GM23248 (cell line): ENCODE measurements at regions not wholly inside any gene's neighbourhood (a gene's known extent, or its start where the extent isn't known, plus 50 kb on each side); places are given as distances from the start of the nearest gene placed in this dataset.

Experiments
- DNase-seq: peaks from one replicate; pipeline ENCODE4 v3.0.0-alpha.2; 2015
- H2AFZ ChIP-seq: fragments of 200-600 bp; sonication (generic); 2 replicates; pipeline ENCODE4 v1.6.1; 2016; ENCODE audit warnings: antibody characterized with exemption
- H3F3A ChIP-seq: fragments of 200-600 bp; sonication (generic); 2 replicates; pipeline ENCODE4 v1.6.1; 2016; ENCODE audit warnings: mild to moderate bottlenecking, antibody characterized with exemption, mixed run types; ENCODE audit not compliant: insufficient read depth
- H3K27ac ChIP-seq: fragments of 200-600 bp; sonication (generic); 2 replicates; pipeline ENCODE4 v1.5.1; 2016; ENCODE audit warnings: mild to moderate bottlenecking
- H3K27me3 ChIP-seq: fragments of 200-600 bp; sonication (generic); replicated peaks from 2 replicates; pipeline ENCODE4 v1.6.1; 2016; ENCODE audit warnings: mild to moderate bottlenecking; ENCODE audit not compliant: insufficient read depth
- H3K36me3 ChIP-seq: fragments of 200-600 bp; sonication (generic); 2 replicates; pipeline ENCODE4 v1.6.1; 2016; ENCODE audit warnings: low read depth, mild to moderate bottlenecking
- H3K4me1 ChIP-seq: fragments of 200-600 bp; sonication (generic); 2 replicates; pipeline ENCODE4 v1.6.1; 2016; ENCODE audit warnings: mild to moderate bottlenecking; ENCODE audit not compliant: insufficient read depth
- H3K4me2 ChIP-seq: fragments of 200-600 bp; sonication (generic); one replicate; pipeline ENCODE4 v1.6.1; 2016; ENCODE audit warnings: mild to moderate bottlenecking; ENCODE audit not compliant: unreplicated experiment
- H3K4me3 ChIP-seq: fragments of 200-600 bp; sonication (generic); 2 replicates; pipeline ENCODE4 v1.5.1; 2016; ENCODE audit warnings: mild to moderate bottlenecking
- H3K79me2 ChIP-seq: fragments of 200-600 bp; sonication (generic); 2 replicates; pipeline ENCODE4 v1.6.1; 2016; ENCODE audit warnings: mild to moderate bottlenecking; ENCODE audit not compliant: insufficient read depth
- H3K9ac ChIP-seq: fragments of 200-600 bp; sonication (generic); 2 replicates; pipeline ENCODE4 v1.6.1; 2016; ENCODE audit warnings: mild to moderate bottlenecking
- H3K9me2 ChIP-seq: fragments of 200-600 bp; sonication (generic); 2 replicates; pipeline ENCODE4 v1.6.1; 2016; ENCODE audit warnings: mixed run types, mild to moderate bottlenecking, moderate library complexity; ENCODE audit not compliant: insufficient read depth
- H3K9me3 ChIP-seq: fragments of 200-600 bp; sonication (generic); one replicate; pipeline ENCODE4 v1.6.1; 2017; ENCODE audit warnings: low read depth
- H4K20me1 ChIP-seq: fragments of 200-600 bp; sonication (generic); 2 replicates; pipeline ENCODE4 v1.6.0; 2016; ENCODE audit not compliant: insufficient read depth
- EZH2 ChIP-seq: fragments of 200-600 bp; sonication (generic); IDR thresholded peaks from 2 replicates; pipeline ENCODE4 v1.6.1; 2018; ENCODE audit warnings: antibody characterized with exemption, mild to moderate bottlenecking; ENCODE audit not compliant: insufficient read depth, poor library complexity, severe bottlenecking
- EZH2phosphoT487 ChIP-seq: fragments of 200-600 bp; sonication (generic); IDR thresholded peaks from 2 replicates; pipeline ENCODE4 v1.6.1; 2018; ENCODE audit warnings: antibody characterized with exemption, moderate library complexity, mild to moderate bottlenecking, low read depth; ENCODE audit not compliant: insufficient read depth
- WGBS, 2 experiments: methylation state at CpG; one replicate each; pipeline ENCODE4 v1.1.6; 2015 to 2017; ENCODE audit warnings: low lambda C conversion rate in 2 of 2, low coverage in 1 of 2; ENCODE audit errors: missing lambda C conversion rate in 2 of 2; 5-methylcytosine and 5-hydroxymethylcytosine counted together
- in situ Hi-C: fragments of 300-500 bp; cut with MboI; formaldehyde crosslinking; loops from 2 replicates; pipeline ENCODE4 v1.15.0; 2020

- Histone ChIP-seq H2AFZ (no peak overlapping the region), H3K9me3 (no peaks in the 10 kb centered on the region), H3K9ac (no peak overlapping the region), H3K4me3 (no peak overlapping the region), H3K27me3 (no peaks in the 10 kb centered on the region), H3K4me2 (no peak overlapping the region), H3K4me1 (peaks cover 15% of the 10 kb centered on the region), H3F3A (peaks cover 16% of the 10 kb centered on the region), H3K79me2 (no peaks in the 10 kb centered on the region), H3K36me3 (no peaks in the 10 kb centered on the region), H3K27ac (no peak overlapping the region), H3K9me2 (no peaks in the 10 kb centered on the region), H4K20me1 (no peaks in the 10 kb centered on the region)
- in situ Hi-C loops: no loop called here
- whole genome bisulfite sequencing, 2 experiments: 33 to 42% methylated on average over 1 of the region's 1 CpG
- no peak for TF ChIP-seq EZH2phosphoT487
- no peak for TF ChIP-seq EZH2
- DNase-seq: peak; percentile 33
These were observed 330.6 kb upstream of the MARCKS start for GRCh38 chr6:113526553-113526952.

GRCh38 chr6:113526995-113527394, 330.1 kb upstream of the MARCKS start:
- Histone ChIP-seq H3K79me2 (no peaks in the 10 kb centered on the region), H2AFZ (no peak overlapping the region), H3K4me1 (peaks cover 15% of the 10 kb centered on the region), H3K9me3 (no peaks in the 10 kb centered on the region), H3K9ac (no peak overlapping the region), H4K20me1 (no peaks in the 10 kb centered on the region), H3F3A (peaks cover 16% of the 10 kb centered on the region), H3K36me3 (no peaks in the 10 kb centered on the region), H3K4me3 (no peak overlapping the region), H3K27me3 (no peaks in the 10 kb centered on the region), H3K4me2 (no peak overlapping the region), H3K27ac (no peak overlapping the region), H3K9me2 (no peaks in the 10 kb centered on the region)
- TF ChIP-seq EZH2 (no peak), EZH2phosphoT487 (no peak)
- in situ Hi-C loops: no loop called here
- WGBS, 2 experiments: 92 to 94% methylated on average over 3 of the region's 3 CpGs
- DNase-seq: no peak

- in situ Hi-C loops: no loop called here
- no peak overlapping the region for H3K4me2 ChIP-seq
- WGBS, 2 experiments: 94 to 97% methylated on average over 3 of the region's 3 CpGs
- no peak for DNase-seq
- no peak overlapping the region for H3K27ac ChIP-seq
- no peaks in the 10 kb centered on the region for H3K79me2 ChIP-seq
- H3K9me3 ChIP-seq: no peaks in the 10 kb centered on the region
- H3K9me2 ChIP-seq: no peaks in the 10 kb centered on the region
- H3K9ac ChIP-seq: no peak overlapping the region
- H3K4me3 ChIP-seq: no peak overlapping the region
- peaks cover 15% of the 10 kb centered on the region for H3K4me1 ChIP-seq
- no peaks in the 10 kb centered on the region for H4K20me1 ChIP-seq
- peaks cover 16% of the 10 kb centered on the region for H3F3A ChIP-seq
- no peak for TF ChIP-seq EZH2
- TF ChIP-seq EZH2phosphoT487: no peak
- no peak overlapping the region for H2AFZ ChIP-seq
- H3K27me3 ChIP-seq: no peaks in the 10 kb centered on the region
- H3K36me3 ChIP-seq: no peaks in the 10 kb centered on the region
These were observed 329.0 kb upstream of the MARCKS start for GRCh38 chr6:113528111-113528510.

- DNase-seq: peak; percentile 55
- TF ChIP-seq EZH2 (no peak), EZH2phosphoT487 (no peak)
These were observed 327.9 kb upstream of the MARCKS start for GRCh38 chr6:113529196-113529595.

GRCh38 chr6:113529879-113530278, 327.3 kb upstream of the MARCKS start:
- H4K20me1 ChIP-seq: no peaks in the 10 kb centered on the region
- no peak overlapping the region for H2AFZ ChIP-seq
- peaks cover 16% of the 10 kb centered on the region for H3F3A ChIP-seq
- 97% methylated on average over 1 of the region's 1 CpG for WGBS, 2 experiments
- no peaks in the 10 kb centered on the region for H3K79me2 ChIP-seq
- peaks cover 15% of the 10 kb centered on the region for H3K4me1 ChIP-seq
- H3K9me2 ChIP-seq: no peaks in the 10 kb centered on the region
- no peak overlapping the region for H3K4me3 ChIP-seq
- H3K9ac ChIP-seq: no peak overlapping the region
- H3K36me3 ChIP-seq: no peaks in the 10 kb centered on the region
- in situ Hi-C loops: no loop called here
- no peak overlapping the region for H3K27ac ChIP-seq
- H3K4me2 ChIP-seq: no peak overlapping the region
- H3K9me3 ChIP-seq: no peaks in the 10 kb centered on the region
- no peak for TF ChIP-seq EZH2phosphoT487
- no peak for TF ChIP-seq EZH2
- DNase-seq: no peak
- no peaks in the 10 kb centered on the region for H3K27me3 ChIP-seq

More at GRCh38 chr6:113529196-113529595, 327.9 kb upstream of the MARCKS start:
- in situ Hi-C loops: no loop called here
- Histone ChIP-seq H3K9ac (no peak overlapping the region), H2AFZ (no peak overlapping the region), H3K4me2 (no peak overlapping the region), H3K79me2 (no peaks in the 10 kb centered on the region), H3K36me3 (no peaks in the 10 kb centered on the region), H3F3A (peaks cover 16% of the 10 kb centered on the region), H3K9me2 (no peaks in the 10 kb centered on the region), H3K4me1 (peaks cover 15% of the 10 kb centered on the region), H4K20me1 (no peaks in the 10 kb centered on the region), H3K9me3 (no peaks in the 10 kb centered on the region), H3K27ac (no peak overlapping the region), H3K4me3 (no peak overlapping the region), H3K27me3 (no peaks in the 10 kb centered on the region)
